ENCODE measurements at regions not wholly inside any gene's neighbourhood (a gene's known extent, or its start where the extent isn't known, plus 50 kb on each side); places are given as distances from the start of the nearest gene placed in this dataset.
"Not testable (repeated sequence)": the region's sequence is repeated elsewhere in the genome, so short reads cannot be mapped to it uniquely, and the experiment has no call there.

DNA sequence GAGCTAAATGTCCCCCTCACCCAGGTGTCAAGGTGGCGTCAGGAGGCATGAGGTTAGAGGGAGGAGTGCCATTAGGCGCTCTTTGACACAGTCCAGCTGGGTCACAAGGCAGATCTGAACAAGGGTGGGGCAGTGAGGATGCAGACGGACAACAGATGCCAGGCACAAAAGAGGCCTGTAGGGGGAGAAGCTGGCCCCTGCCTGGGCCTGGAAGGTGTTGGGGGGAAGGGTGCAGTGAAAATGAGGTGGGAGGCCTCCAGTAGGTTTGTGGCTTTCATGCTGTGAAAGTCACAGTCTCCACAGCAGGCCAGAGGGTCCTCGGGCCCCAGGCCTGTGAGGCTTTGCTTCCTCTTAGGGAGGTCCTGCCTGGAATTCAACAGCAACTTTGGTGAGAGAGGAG, 85.0 kb upstream of the PLET1 start:
- ATAC-seq (ENCODE audit: insufficient number of reproducible peaks, low FRiP score, low read depth) (no peak), DNase-seq (ENCODE audit: low spot score) (no peak)
- Histone ChIP-seq H3K4me1 (ENCODE audit: control insufficient read depth in 1 of 2, low read depth in 2 of 2) (peaks cover 0 to 28% of the 10 kb centered on the region in 2 donors), H3K27me3 (replicated peaks; ENCODE audit: insufficient read depth) (no peaks in the 10 kb centered on the region), H3K4me3 (no peak overlapping the region), H3K36me3 (no peaks in the 10 kb centered on the region), H3K27ac (no peak overlapping the region), H3K9me3 (no peaks in the 10 kb centered on the region)
- TF ChIP-seq, protein P1, sequence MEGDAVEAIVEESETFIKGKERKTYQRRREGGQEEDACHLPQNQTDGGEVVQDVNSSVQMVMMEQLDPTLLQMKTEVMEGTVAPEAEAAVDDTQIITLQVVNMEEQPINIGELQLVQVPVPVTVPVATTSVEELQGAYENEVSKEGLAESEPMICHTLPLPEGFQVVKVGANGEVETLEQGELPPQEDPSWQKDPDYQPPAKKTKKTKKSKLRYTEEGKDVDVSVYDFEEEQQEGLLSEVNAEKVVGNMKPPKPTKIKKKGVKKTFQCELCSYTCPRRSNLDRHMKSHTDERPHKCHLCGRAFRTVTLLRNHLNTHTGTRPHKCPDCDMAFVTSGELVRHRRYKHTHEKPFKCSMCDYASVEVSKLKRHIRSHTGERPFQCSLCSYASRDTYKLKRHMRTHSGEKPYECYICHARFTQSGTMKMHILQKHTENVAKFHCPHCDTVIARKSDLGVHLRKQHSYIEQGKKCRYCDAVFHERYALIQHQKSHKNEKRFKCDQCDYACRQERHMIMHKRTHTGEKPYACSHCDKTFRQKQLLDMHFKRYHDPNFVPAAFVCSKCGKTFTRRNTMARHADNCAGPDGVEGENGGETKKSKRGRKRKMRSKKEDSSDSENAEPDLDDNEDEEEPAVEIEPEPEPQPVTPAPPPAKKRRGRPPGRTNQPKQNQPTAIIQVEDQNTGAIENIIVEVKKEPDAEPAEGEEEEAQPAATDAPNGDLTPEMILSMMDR (IDR thresholded peaks at IDR 0.05): no peak

DNA sequence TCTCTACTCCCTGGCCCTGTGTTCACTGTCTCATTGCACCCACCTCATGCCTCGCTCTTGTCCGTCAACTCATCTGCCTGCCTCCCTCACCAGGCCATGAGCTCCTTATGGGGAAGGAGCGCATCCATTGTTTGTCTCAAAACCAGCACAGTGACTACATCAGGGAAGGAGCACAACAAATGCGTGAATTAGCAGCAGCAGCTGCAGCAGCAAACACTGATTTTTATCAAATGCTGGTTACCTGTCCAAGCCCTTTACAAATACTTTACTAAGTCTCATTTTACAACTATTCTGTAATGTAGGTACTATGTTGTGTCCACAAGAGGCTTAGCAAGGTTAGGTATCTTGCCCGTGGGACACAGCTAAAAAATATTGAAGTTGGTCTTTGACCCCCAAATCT, 85.9 kb upstream of the PLET1 start:
- Histone ChIP-seq H3K27me3 (replicated peaks; ENCODE audit: insufficient read depth) (no peaks in the 10 kb centered on the region), H3K4me3 (no peak overlapping the region), H3K36me3 (no peaks in the 10 kb centered on the region), H3K9me3 (no peaks in the 10 kb centered on the region), H3K4me1 (ENCODE audit: control insufficient read depth in 1 of 2, low read depth in 2 of 2) (peaks cover 0 to 28% of the 10 kb centered on the region in 2 donors), H3K27ac (no peak overlapping the region)
- no peak for ATAC-seq (ENCODE audit: insufficient number of reproducible peaks, low FRiP score, low read depth)
- DNase-seq (ENCODE audit: low spot score): no peak
- TF ChIP-seq, protein P1 (IDR thresholded peaks at IDR 0.05): no peak

DNA sequence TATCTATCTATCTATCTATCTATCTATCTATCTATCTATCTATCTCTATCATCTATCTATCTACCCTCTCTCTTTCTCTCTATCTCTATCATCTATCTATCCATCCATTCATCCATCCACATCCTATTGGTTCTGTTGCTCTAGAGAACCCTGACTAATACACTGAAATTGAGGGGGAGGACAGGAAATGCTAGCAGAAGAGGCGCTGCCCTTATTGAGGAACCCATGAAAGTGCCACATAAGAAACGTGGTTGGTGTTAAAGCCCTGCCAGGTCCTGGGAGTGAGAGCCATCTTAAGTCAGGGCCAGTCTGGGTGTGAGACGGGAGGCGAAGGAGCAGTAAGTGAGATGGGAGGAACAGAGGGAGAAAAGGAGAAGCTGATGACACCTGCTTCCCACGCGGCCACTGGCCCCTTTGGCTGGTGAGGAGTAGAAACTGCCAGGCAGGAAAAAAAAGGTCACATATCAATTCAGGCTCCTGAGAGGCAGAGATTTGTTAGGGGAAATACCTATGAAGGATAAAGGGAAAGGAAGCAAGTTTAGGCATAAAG, 87.9 kb upstream of the PLET1 start:
- Histone ChIP-seq H3K27ac (no peak overlapping the region), H3K27me3 (replicated peaks; ENCODE audit: insufficient read depth) (no peaks in the 10 kb centered on the region), H3K9me3 (no peaks in the 10 kb centered on the region), H3K4me3 (no peak overlapping the region), H3K36me3 (no peaks in the 10 kb centered on the region), H3K4me1 (ENCODE audit: control insufficient read depth in 1 of 2, low read depth in 2 of 2) (peaks cover 0 to 19% of the 10 kb centered on the region in 2 donors)
- ATAC-seq (ENCODE audit: insufficient number of reproducible peaks, low FRiP score, low read depth): no peak
- DNase-seq (ENCODE audit: low spot score): no peak
- TF ChIP-seq, protein P1 (IDR thresholded peaks at IDR 0.05): no peak

DNA sequence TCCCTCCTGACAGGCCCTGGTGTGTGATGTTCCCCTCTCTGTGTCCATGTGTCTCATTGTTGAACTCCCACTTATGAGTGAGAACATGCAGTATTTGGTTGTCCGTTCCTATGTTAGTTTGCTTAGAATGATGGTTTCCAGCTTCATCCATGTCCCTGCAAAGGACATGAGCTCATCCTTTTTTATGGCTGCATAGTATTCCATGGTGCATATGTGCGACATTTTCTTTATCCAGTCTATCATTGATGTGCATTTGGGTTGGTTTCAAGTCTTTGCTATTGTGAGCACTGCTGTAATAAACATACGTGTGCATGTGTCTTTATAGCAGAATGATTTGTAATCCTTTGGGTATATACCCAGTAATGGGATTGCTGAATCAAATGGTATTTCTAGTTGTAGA, 90.8 kb upstream of the PLET1 start:
- H3K4me3 ChIP-seq; DNase-seq (ENCODE audit: low spot score); H3K27ac ChIP-seq; H3K27me3 ChIP-seq (replicated peaks; ENCODE audit: insufficient read depth); ATAC-seq (ENCODE audit: insufficient number of reproducible peaks, low FRiP score, low read depth); H3K4me1 ChIP-seq (ENCODE audit: control insufficient read depth in 1 of 2, low read depth in 2 of 2); H3K36me3 ChIP-seq; H3K9me3 ChIP-seq: not testable (repeated sequence)

DNA sequence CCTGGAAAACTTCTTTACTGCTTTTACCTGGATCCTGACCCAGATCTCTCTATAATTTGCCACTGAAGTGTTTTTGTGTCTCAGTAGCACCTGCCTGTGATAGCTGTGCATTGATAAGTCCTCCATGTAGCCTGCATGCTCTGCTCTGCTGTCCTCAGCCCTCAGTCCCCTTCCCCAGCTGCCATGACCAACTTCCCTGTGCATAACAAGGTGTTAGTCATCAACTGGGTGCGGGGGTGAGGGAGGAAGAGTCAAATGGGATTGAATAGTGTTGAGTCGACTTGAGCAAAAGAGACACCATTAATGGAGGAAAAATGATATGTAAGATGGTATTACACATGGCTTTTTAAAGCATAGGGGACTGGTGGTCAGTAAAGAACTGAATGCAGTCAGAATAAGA, 92.2 kb upstream of the PLET1 start:
- H3K27me3 ChIP-seq (replicated peaks; ENCODE audit: insufficient read depth): no peaks in the 10 kb centered on the region
- TF ChIP-seq, protein P1 (IDR thresholded peaks at IDR 0.05): no peak

DNA sequence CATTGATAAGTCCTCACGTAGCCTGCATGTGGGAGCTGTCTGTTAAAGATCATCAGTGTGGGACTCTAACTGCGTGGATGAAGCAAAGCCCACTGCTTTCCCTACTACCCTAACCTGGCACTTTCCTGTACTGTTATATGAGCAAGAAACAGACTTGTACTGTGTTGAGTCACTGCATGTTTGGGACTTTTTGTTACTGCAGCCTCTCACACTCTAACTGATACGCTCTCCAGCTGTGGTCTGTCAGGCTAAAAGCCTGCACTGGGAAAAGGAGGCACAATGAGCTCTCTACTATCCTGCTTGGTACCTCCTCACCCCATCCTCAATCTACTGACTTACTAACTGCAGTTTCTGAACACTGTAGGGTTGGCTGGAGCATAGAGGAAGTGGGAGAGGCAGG, 93.7 kb upstream of the PLET1 start:
- Histone ChIP-seq H3K4me1 (ENCODE audit: control insufficient read depth in 1 of 2, low read depth in 2 of 2) (no peaks in the 10 kb centered on the region), H3K9me3 (no peaks in the 10 kb centered on the region), H3K36me3 (no peaks in the 10 kb centered on the region), H3K4me3 (no peak overlapping the region), H3K27ac (no peak overlapping the region), H3K27me3 (replicated peaks; ENCODE audit: insufficient read depth) (no peaks in the 10 kb centered on the region)
- TF ChIP-seq, protein P1 (IDR thresholded peaks at IDR 0.05): no peak
- DNase-seq (ENCODE audit: low spot score) (no peak), ATAC-seq (ENCODE audit: insufficient number of reproducible peaks, low FRiP score, low read depth) (no peak)

More for the DNA sequence above, 92.2 kb upstream of the PLET1 start:
- no peaks in the 10 kb centered on the region for H3K36me3 ChIP-seq
- no peak overlapping the region for H3K27ac ChIP-seq
- no peak overlapping the region for H3K4me3 ChIP-seq
- ATAC-seq (ENCODE audit: insufficient number of reproducible peaks, low FRiP score, low read depth): no peak
- DNase-seq (ENCODE audit: low spot score): no peak
- H3K9me3 ChIP-seq: no peaks in the 10 kb centered on the region
- no peaks in the 10 kb centered on the region for H3K4me1 ChIP-seq (ENCODE audit: control insufficient read depth in 1 of 2, low read depth in 2 of 2)
